ENCODE measurements at regions not wholly inside any gene's neighbourhood (a gene's known extent, or its start where the extent isn't known, plus 50 kb on each side); places are given as distances from the start of the nearest gene placed in this dataset.
"Not testable (repeated sequence)": the region's sequence is repeated elsewhere in the genome, so short reads cannot be mapped to it uniquely, and the experiment has no call there.

- not testable (repeated sequence) for DNase-seq
These were observed 94.0 kb upstream of the SCAF8 start for GRCh38 chr6:154639196-154639595.

- DNase-seq, result no peak
These were observed 84.9 kb upstream of the SCAF8 start for GRCh38 chr6:154648188-154648887.

- DNase-seq, result no peak
These were observed 84.4 kb upstream of the SCAF8 start for GRCh38 chr6:154648888-154649205.

- DNase-seq, result no peak
These were observed 83.5 kb upstream of the SCAF8 start for GRCh38 chr6:154649721-154650120.

GRCh38 chr6:154650351-154650750 lies 82.9 kb upstream of the SCAF8 start:
- DNase-seq, result no peak

GRCh38 chr6:154651656-154652055 lies 81.6 kb upstream of the SCAF8 start:
- DNase-seq, result no peak

DNA sequence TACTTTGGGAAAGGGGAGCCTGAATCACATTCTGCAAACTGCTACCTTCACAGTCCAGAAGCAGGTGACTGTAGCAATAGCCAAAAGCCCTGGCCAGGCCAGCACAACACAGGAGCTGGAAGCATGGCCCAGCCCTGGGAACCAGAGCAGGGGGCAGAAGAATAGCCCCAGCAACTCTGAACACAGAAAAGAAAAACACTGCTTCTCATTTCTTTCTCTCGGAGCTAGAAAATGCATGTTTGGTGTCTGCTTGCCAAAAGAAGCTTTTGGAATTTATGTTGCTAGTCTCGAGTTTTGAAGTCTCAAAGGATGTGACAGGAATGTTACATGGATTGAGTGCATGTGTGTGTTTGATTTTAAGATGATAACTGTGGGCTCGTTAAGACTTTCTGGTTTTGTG lies 79.8 kb upstream of the SCAF8 start:
- DNase-seq, result no peak

GRCh38 chr6:154653853-154654252 lies 79.4 kb upstream of the SCAF8 start:
- no peak for DNase-seq

DNA sequence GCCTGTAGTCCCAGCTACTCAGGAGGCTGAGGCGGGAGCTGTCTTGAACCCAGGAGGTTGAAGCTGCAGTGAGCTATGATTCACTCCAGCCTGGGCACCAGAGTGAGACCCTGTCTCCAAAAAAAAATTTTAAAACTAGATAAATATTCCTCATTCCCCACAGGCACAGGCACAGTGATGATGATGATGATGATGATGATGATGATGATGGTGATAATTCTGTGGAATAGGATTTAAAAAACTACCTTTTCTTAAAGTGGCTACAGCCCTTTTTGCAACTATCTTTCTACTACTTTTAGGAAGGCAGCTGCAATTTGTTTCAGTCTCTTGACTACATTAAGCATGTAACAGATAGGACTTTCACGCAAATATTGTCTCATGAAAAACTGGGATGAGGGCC lies 76.6 kb upstream of the SCAF8 start:
- no peak for DNase-seq

- no peak for DNase-seq
These were observed 71.4 kb upstream of the SCAF8 start for GRCh38 chr6:154661768-154662167.

DNA sequence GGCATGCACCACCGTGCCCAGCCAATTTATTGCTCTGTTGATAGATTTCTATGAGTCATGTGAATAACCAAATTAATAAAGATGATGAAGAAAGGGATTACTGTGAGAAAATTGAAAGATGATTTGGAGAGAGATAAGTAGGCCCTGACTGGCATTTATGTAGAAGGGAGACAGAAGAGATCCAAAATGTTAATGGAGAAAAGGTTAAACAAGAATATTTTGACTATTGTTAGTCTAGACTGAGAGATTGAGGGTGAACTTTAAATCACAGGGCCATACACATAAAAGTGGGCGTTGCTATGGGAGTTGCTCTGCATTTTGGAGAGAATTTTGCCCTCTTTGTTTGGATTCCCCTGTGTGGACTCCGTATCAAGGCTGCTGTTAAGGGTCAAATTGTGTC lies 68.9 kb upstream of the SCAF8 start:
- DNase-seq, result no peak

GRCh38 chr6:154668156-154668555 lies 65.1 kb upstream of the SCAF8 start:
- no peak for DNase-seq

GRCh38 chr6:154672086-154672485 lies 61.1 kb upstream of the SCAF8 start:
- no peak for DNase-seq

- no peak for DNase-seq
These were observed 59.3 kb upstream of the SCAF8 start for GRCh38 chr6:154673919-154674318.

GRCh38 chr6:154675602-154676088 lies 57.6 kb upstream of the SCAF8 start:
- peak; percentile 93 for DNase-seq

GRCh38 chr6:154682633-154683125 lies 50.5 kb upstream of the SCAF8 start:
- DNase-seq, result no peak

Measured in activated effector memory CD4-positive, alpha-beta T cell treated with anti-CD3 and anti-CD28 coated beads, Interleukin-2, amount 50 U/mL, for 16 hours (primary cell).